Nephron progenitor cell (in vitro differentiated cells): ENCODE measurements at regions not wholly inside any gene's neighbourhood (a gene's known extent, or its start where the extent isn't known, plus 50 kb on each side); places are given as distances from the start of the nearest gene placed in this dataset.

Experiments
- DNase-seq: peaks from one replicate; pipeline ENCODE4 v3.0.0; 2021
- H3K27ac Mint-ChIP-seq: 2 replicates; pipeline ENCODE4 v1.8.0; 2021; ENCODE audit warnings: mild to moderate bottlenecking, moderate library complexity, mixed read lengths
- H3K27me3 Mint-ChIP-seq: 2 replicates; pipeline ENCODE4 v1.8.0; 2021; ENCODE audit warnings: mild to moderate bottlenecking, low read depth, mixed read lengths; ENCODE audit not compliant: poor library complexity
- H3K36me3 Mint-ChIP-seq: 2 replicates; pipeline ENCODE4 v1.8.0; 2021; ENCODE audit warnings: low read depth, mixed read lengths
- H3K4me1 Mint-ChIP-seq: 2 replicates; pipeline ENCODE4 v1.8.0; 2021; ENCODE audit warnings: mixed read lengths
- H3K4me3 Mint-ChIP-seq: 2 replicates; pipeline ENCODE4 v1.8.0; 2021; ENCODE audit warnings: mild to moderate bottlenecking, moderate library complexity, mixed read lengths
- H3K9me3 Mint-ChIP-seq: 2 replicates; pipeline ENCODE4 v1.8.0; 2021; ENCODE audit warnings: mild to moderate bottlenecking, moderate library complexity, mixed read lengths
- TF ChIP-seq, protein P1 (sequence below): fragments of 200-600 bp; sonication (generic); IDR thresholded peaks from 2 replicates; pipeline ENCODE4 v1.5.0; 2021; ENCODE audit warnings: antibody characterized with exemption

DNA sequence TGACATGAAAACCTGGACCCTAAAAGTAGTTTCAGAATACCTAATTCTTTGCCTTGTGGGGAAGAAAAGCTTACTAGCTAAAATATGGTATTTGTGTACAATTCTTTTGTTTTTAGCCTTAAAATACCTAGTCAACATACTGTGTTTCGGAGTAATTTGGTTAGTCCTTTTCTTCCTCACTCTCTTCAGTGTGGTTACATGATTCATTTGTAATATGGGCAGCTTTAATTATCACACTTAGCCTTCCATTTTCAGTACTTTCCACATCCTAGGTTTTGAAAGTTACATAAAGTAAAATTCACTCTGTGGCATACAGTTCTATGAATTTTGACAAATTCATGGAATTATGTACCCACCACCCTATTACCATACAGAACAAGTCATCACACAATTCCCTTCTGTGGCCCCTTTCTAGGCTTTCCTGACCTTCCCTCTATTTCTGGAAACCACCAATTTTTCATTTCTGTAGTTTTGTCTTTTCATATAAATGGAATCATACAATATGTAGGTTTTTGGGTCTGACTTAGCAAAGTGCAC is 96.2 kb downstream of the EMX2 start:
- H3K36me3 Mint-ChIP-seq, result no peaks in the 10 kb centered on the region
- no peak overlapping the region for H3K4me3 Mint-ChIP-seq
- H3K9me3 Mint-ChIP-seq, result no peaks in the 10 kb centered on the region
- peaks cover 13% of the 10 kb centered on the region for H3K27me3 Mint-ChIP-seq
- no peaks in the 10 kb centered on the region for H3K4me1 Mint-ChIP-seq
- TF ChIP-seq, protein P1, sequence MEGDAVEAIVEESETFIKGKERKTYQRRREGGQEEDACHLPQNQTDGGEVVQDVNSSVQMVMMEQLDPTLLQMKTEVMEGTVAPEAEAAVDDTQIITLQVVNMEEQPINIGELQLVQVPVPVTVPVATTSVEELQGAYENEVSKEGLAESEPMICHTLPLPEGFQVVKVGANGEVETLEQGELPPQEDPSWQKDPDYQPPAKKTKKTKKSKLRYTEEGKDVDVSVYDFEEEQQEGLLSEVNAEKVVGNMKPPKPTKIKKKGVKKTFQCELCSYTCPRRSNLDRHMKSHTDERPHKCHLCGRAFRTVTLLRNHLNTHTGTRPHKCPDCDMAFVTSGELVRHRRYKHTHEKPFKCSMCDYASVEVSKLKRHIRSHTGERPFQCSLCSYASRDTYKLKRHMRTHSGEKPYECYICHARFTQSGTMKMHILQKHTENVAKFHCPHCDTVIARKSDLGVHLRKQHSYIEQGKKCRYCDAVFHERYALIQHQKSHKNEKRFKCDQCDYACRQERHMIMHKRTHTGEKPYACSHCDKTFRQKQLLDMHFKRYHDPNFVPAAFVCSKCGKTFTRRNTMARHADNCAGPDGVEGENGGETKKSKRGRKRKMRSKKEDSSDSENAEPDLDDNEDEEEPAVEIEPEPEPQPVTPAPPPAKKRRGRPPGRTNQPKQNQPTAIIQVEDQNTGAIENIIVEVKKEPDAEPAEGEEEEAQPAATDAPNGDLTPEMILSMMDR, result no peak
- no peak overlapping the region for H3K27ac Mint-ChIP-seq
- DNase-seq, result no peak

DNA sequence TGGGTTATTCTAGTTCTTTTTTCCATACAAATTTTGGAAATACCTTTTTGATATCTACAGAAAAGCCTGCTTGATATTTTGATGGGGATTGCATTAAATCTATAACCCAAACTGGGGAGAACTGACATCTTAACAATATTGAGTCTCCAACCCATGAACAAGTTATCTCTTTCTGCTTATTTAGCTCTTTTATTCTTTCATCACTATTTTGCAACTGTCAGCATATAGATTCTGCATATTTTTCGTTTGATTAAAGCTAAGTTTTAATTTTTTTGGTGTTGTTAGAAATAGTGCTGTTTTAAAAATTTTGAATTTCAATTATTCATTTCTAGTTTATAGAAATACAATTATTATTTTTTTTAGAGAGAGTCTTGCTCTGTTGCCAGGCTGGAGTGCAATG is 97.9 kb downstream of the EMX2 start:
- Mint-ChIP-seq H3K9me3 (no peaks in the 10 kb centered on the region), H3K36me3 (no peaks in the 10 kb centered on the region), H3K4me3 (no peak overlapping the region), H3K27ac (no peak overlapping the region), H3K4me1 (no peaks in the 10 kb centered on the region), H3K27me3 (peaks cover 14% of the 10 kb centered on the region)
- TF ChIP-seq, protein P1, result no peak
- no peak for DNase-seq

DNA sequence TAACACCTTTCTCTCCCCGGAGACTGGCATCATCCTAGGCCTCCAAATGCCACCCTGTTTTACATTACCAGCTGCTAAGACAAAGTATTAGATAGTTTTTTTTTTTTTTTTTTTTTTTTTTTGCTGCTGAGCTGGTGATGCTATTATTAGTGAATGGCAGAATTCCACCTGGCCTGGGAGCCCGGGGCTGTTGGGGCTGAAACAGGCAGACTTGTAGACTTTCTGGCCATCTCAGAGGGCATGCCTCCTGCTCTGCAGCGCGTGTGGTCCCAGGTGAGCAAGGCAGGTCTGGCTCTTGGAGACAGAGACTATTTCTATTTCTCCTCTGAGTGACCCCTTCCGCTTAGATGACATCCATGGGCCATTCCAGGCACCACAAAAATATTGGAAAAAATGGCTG is 104.2 kb downstream of the EMX2 start:
- Mint-ChIP-seq H3K27ac (no peak overlapping the region), H3K27me3 (peaks cover 20% of the 10 kb centered on the region), H3K36me3 (peaks cover 10% of the 10 kb centered on the region), H3K4me3 (no peak overlapping the region), H3K4me1 (peaks cover 2% of the 10 kb centered on the region), H3K9me3 (peaks cover 18% of the 10 kb centered on the region)
- no peak for DNase-seq
- TF ChIP-seq, protein P1, result no peak

DNA sequence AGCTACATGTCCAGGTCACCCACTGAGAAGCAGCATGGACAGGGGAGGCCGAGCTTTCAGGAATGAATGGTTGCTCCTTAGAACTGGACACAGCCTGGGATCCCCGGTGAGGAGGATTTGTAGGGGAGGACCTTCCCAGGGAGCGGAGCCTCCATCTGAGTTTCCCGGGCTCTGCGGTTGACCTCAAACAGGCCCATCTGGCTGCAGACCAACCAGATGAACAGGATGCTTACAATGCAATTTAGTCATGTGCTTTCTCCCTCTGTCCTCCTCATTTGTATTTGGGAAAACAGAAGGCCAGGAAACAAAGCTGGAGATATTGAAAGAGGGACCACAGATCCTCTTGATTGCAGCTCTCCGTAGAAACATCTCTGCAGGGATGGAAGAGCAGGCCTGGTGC is 104.8 kb downstream of the EMX2 start:
- Mint-ChIP-seq H3K4me3 (no peak overlapping the region), H3K27ac (no peak overlapping the region), H3K36me3 (peaks cover 10% of the 10 kb centered on the region), H3K4me1 (peaks cover 7% of the 10 kb centered on the region), H3K27me3 (peaks cover 15% of the 10 kb centered on the region), H3K9me3 (peaks cover 18% of the 10 kb centered on the region)
- DNase-seq, result no peak
- TF ChIP-seq, protein P1, result no peak

DNA sequence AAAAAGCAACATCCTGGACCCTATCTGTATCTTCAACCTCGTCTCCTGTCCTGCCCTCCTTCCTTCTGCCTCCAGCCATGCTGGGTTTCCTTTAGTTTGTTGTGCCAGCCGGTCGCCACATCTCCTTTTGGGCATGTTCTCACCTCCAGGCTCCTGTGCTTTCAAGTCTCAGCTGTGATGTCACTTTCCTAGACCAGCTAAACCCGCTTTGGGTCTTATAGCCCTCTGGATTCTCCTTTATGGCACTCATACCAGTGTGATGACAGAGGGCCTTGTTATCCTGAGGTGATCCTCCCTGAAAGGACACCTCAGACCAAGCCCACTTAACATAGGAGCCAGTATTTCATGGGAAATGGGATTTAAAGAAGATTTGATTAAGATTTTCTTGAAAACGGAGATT is 108.6 kb downstream of the EMX2 start:
- Mint-ChIP-seq H3K36me3 (peaks cover 15% of the 10 kb centered on the region), H3K27me3 (peaks cover 13% of the 10 kb centered on the region)

More for the DNA sequence above, 108.6 kb downstream of the EMX2 start:
- H3K4me3 Mint-ChIP-seq, result no peak overlapping the region
- peaks cover 41% of the 10 kb centered on the region for H3K9me3 Mint-ChIP-seq
- peaks cover 11% of the 10 kb centered on the region for H3K4me1 Mint-ChIP-seq
- DNase-seq, result no peak
- TF ChIP-seq, protein P1, result no peak
- no peak overlapping the region for H3K27ac Mint-ChIP-seq
